Muscle of leg (tissue), 3 donors: ENCODE measurements at regions not wholly inside any gene's neighbourhood (a gene's known extent, or its start where the extent isn't known, plus 50 kb on each side); places are given as distances from the start of the nearest gene placed in this dataset.

ENCODE experiments used
- DNase-seq: peaks from one replicate; pipeline ENCODE4 v3.0.0; 2013
- H3K27ac ChIP-seq: one replicate; pipeline ENCODE4 v1.5.1; 2013; ENCODE audit warnings: mild to moderate bottlenecking, low read length, control low read depth
- H3K27me3 ChIP-seq: one replicate; pipeline ENCODE4 v1.6.1; 2013; ENCODE audit warnings: low read length; ENCODE audit not compliant: control insufficient read depth, insufficient read depth
- H3K36me3 ChIP-seq: one replicate; pipeline ENCODE4 v1.6.1; 2013; ENCODE audit warnings: low read length; ENCODE audit not compliant: control insufficient read depth, insufficient read depth
- H3K4me1 ChIP-seq: one replicate; pipeline ENCODE4 v1.6.1; 2013; ENCODE audit warnings: low read length; ENCODE audit not compliant: control insufficient read depth, insufficient read depth
- H3K4me3 ChIP-seq: one replicate; pipeline ENCODE4 v1.5.1; 2013; ENCODE audit warnings: low read length, control low read depth
- H3K9me3 ChIP-seq: replicated peaks from 2 replicates; pipeline ENCODE4 v1.6.1; 2013; ENCODE audit warnings: low read depth, low read length; ENCODE audit not compliant: control insufficient read depth
- WGBS: methylation state at CpG from one replicate; pipeline ENCODE4 v1.1.5; 2013; ENCODE audit warnings: missing lambda C conversion rate; ENCODE audit not compliant: insufficient coverage; 5-methylcytosine and 5-hydroxymethylcytosine counted together

DNA sequence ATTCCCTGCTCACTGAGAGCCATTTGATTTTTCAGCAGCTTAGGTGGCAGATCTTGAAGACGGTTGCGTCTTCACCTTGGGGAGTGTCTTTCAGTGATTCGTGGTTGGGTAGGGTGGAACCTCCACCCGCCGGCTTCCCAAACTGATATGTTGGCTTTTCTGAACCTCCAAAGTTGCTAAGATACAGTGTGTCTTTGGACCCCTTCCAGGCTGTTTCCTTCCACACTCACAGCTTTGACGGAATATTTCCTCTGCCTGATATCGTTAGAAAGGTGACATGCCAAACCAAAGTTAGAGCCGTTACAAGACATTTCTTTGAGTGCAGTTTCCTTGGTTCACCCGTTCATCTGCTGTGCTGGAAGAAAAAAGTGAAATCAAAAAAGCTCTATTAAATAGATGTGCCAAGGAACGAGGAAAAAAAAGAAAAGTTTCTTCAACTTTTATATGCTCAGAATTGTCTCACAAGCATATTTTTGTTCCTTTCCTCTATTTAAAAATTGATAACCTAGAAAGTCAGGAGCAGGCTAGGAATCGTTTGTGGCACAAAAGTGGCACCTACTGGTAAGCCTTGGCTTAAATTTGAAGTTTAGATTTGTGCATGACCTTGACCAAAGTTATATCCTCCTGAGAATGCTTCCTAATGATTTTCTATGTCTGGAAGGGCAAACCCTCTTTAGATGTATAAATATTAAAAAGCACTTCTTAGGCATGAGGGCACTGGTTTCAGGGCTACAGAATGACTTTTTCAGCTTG, 270.7 kb upstream of the WWC1 start:
- Histone ChIP-seq H3K27me3 (peaks cover 6% of the 10 kb centered on the region), H3K36me3 (no peaks in the 10 kb centered on the region), H3K4me3 (no peak overlapping the region), H3K9me3 (no peaks in the 10 kb centered on the region), H3K4me1 (peaks cover 8% of the 10 kb centered on the region), H3K27ac (no peak overlapping the region)
- peak; percentile 35 for DNase-seq
- WGBS: 38% methylated on average over 4 of the region's 11 CpGs

DNA sequence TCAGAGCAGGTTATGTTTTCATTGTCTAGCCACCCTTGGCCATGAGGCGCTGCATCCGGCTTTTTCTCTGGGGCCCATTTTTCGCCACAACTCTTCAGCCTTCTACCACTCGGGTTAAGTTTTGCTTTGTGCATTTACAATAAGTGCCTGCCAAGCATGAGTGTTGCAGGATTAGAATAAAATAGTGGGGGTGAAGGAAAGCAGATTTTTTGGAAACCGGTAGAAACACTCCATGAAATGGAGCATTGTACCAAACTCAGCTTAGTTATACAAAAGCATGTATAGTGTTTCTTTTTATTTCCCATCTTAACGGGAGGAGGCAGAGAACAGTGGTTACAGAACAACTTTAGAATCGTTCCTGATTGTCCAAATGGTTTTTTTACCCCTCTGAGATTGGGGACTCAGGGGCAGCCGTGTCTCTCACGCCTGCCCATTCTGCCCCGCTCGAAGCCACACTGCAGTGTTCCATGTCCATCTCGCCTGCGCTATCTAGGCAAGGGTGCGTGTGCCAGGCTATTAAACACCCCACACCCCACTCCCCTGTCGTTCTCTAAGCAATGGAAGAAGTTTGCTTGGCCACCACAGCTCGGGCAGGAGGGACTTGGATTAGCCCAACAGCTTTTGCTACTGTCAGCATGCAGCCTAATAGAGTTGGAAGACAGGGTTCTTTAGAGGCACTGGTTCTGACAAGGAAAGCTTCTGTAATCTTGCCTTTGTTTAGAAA, 268.8 kb upstream of the WWC1 start:
- Histone ChIP-seq H3K36me3 (no peaks in the 10 kb centered on the region), H3K4me3 (no peak overlapping the region), H3K9me3 (no peaks in the 10 kb centered on the region), H3K27ac (no peak overlapping the region), H3K4me1 (peaks cover 8% of the 10 kb centered on the region), H3K27me3 (peaks cover 8% of the 10 kb centered on the region)
- 53% methylated on average over 11 of the region's 16 CpGs for WGBS
- DNase-seq: no peak

DNA sequence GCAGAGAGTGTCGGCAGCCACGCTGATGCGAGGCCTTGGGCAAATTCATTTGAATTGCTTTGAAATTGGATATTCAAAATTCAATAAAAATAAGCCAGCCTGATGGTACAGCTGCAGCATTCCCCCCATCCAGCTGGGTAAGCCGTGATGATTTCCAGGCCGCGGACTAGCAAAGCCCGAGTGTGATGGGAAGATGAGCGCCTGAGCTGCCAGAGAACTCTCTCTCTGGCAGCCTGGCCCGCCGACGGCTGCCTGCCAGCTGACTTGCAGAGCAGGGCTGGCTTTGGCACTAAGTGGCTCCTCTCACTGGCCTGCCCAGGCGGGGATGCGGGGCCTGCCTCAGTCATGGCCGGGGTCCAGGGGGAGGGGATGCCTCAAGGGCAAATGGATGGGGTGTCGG, 268.3 kb upstream of the WWC1 start:
- Histone ChIP-seq H3K4me1 (peaks cover 8% of the 10 kb centered on the region), H3K9me3 (no peaks in the 10 kb centered on the region), H3K27ac (no peak overlapping the region), H3K36me3 (no peaks in the 10 kb centered on the region), H3K27me3 (peaks cover 8% of the 10 kb centered on the region), H3K4me3 (no peak overlapping the region)
- DNase-seq: peak; percentile 85
- WGBS: 24% methylated on average over 10 of the region's 15 CpGs

DNA sequence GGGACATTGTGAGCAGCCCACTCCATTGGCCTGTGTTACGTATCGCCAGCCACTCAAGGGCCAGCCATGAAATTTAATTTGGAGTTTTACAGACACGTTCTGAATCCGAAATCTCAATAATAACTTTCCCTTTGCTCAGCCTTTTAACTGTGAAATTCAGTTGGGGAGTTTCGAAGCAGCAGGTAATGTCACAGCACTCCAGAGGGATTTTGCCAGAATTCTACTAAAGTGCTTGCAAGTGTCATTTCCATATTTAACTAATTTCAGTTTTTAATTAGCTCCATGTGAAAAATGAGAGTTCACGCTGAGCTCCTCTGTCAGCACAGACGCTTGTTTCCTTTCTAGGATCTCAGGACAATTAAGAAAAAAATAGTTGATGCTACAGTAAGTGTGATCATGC, 267.1 kb upstream of the WWC1 start:
- Histone ChIP-seq H3K4me3 (no peak overlapping the region), H3K9me3 (no peaks in the 10 kb centered on the region), H3K4me1 (peaks cover 8% of the 10 kb centered on the region), H3K27ac (no peak overlapping the region), H3K36me3 (no peaks in the 10 kb centered on the region), H3K27me3 (peaks cover 8% of the 10 kb centered on the region)
- 100% methylated on average over 4 of the region's 7 CpGs for WGBS
- no peak for DNase-seq

DNA sequence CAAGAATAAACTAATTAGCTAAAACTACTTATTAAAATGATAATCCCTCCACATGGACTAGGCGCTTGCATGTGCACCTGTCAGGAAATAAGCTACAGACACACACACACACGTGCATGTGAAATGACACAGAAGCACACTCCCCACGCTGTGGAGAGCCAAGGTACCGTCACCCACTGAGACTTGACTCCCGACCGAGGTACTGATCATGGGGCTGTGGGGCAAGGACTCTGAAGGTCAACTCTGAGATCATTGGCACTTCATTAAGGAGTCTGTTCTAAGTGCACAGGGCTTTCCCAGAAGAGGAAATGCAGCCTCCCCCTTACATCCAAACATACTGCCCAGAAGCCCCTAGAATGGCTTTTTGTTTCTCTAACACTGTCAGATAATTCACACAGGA, 264.4 kb upstream of the WWC1 start:
- peaks cover 4% of the 10 kb centered on the region for H3K27me3 ChIP-seq
- H3K4me1 ChIP-seq: peaks cover 8% of the 10 kb centered on the region
- no peak overlapping the region for H3K4me3 ChIP-seq
- WGBS: 71% methylated on average over 2 of the region's 6 CpGs
- DNase-seq: no peak
- no peaks in the 10 kb centered on the region for H3K36me3 ChIP-seq
- no peaks in the 10 kb centered on the region for H3K9me3 ChIP-seq
- no peak overlapping the region for H3K27ac ChIP-seq

DNA sequence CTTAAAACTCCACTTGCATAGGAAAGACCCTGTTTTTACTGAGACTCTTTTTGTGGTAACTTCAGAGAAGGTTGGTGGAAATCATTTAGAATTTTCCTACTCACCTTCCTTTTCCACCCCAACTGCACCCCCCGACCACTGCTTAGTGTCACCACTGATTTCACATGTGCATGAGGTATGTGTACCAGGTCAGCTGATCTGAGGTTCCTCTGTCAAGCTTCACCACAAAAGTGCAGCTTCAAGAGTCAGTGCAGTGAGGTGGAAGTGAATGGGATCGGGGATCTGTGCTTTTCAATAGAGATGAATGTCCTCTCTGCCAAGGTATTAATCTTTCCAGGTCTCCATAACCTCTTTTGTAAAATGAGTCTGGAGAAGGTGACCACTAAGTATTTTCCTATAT, 260.5 kb upstream of the WWC1 start:
- no peak for DNase-seq
- no peaks in the 10 kb centered on the region for H3K9me3 ChIP-seq
- H3K27me3 ChIP-seq: peaks cover 6% of the 10 kb centered on the region
- H3K27ac ChIP-seq: no peak overlapping the region
- H3K36me3 ChIP-seq: no peaks in the 10 kb centered on the region
- no peak overlapping the region for H3K4me3 ChIP-seq
- H3K4me1 ChIP-seq: no peaks in the 10 kb centered on the region
- no CpG with 5 or more reads among the region's 2 CpGs for WGBS

DNA sequence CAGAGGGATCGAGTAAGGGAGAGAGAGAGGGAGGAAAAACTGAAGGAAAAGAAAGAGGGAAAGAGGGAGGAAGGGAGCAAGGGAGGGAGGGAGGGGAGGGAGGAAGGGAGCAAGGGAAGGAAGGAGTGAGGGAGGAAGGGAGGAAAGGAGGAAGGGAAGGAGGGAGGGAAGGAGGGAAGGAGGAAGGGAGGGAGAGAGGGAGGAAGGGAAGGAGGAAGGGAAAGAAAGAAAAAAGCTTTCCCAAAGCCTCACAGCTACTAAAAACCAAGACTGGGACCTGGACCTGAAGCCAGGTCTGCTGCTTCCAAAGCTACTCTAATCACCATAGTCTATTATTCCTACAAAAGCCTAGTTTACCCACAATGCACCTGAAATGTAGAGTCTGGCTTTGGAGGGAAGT, 259.8 kb upstream of the WWC1 start:
- no peaks in the 10 kb centered on the region for H3K9me3 ChIP-seq
- H3K27me3 ChIP-seq: peaks cover 6% of the 10 kb centered on the region
- H3K4me3 ChIP-seq: no peak overlapping the region
- H3K27ac ChIP-seq: no peak overlapping the region
- 83% methylated on average over 1 of the region's 1 CpG for WGBS
- no peaks in the 10 kb centered on the region for H3K36me3 ChIP-seq
- no peak for DNase-seq
- H3K4me1 ChIP-seq: no peaks in the 10 kb centered on the region

DNA sequence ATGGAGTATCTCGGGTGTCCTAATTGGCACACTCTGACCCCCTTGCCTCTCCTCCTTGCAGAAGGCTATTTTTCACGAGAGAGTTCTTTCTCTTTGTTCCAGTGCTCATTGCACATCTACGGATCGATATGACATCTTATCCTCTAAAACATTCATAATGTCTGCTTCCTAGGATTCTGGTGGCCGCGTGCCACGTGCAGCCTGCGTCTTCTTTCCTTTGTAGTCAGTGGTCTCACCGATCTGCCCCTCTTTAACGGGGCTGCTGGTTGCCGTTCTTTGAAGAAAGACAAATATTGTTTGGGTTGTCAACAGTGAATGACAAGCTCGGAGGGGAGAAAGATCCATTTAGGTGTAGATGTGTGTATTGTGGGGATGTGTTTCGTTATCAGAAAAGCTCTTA, 252.4 kb upstream of the WWC1 start:
- H3K4me1 ChIP-seq: no peaks in the 10 kb centered on the region
- no peak for DNase-seq
- no peaks in the 10 kb centered on the region for H3K9me3 ChIP-seq
- no peak overlapping the region for H3K4me3 ChIP-seq
- H3K36me3 ChIP-seq: no peaks in the 10 kb centered on the region
- H3K27ac ChIP-seq: no peak overlapping the region
- H3K27me3 ChIP-seq: peaks cover 2% of the 10 kb centered on the region
- WGBS: 89% methylated on average over 7 of the region's 13 CpGs

DNA sequence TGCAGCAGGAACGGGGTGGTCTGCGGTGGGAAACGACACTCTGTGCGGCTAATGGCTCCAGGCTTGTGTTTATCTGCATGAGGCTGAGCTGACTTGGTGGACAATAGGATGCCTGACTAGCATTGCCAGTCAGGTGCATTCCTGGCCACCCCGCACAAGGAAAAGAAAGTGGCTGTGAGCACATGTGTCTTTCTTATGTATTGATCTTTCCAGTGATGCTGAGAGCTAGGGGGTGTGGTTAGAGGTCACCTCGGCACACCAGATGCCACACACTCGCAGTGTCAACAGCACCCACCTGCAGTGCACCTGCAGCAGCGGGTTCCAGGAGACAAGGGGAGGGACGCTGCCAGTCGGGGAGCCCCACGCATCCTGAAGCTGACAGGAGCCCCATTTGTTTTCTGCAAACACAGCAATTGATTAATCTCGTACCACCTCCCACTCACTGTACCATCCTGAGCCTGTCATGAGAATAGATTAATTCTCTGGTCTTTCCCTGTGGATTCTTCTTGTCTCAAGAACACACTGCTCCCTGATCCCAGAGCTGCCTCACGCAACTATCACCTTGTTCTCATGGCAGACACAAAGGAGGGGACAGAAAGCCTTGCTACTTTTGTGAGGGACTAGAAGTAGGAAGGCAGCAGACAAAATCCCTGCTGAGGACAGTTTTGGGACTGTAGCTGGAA, 251.7 kb upstream of the WWC1 start:
- no peak for DNase-seq
- 71% methylated on average over 12 of the region's 13 CpGs for WGBS
- Histone ChIP-seq H3K36me3 (no peaks in the 10 kb centered on the region), H3K4me3 (no peak overlapping the region), H3K27ac (no peak overlapping the region), H3K9me3 (no peaks in the 10 kb centered on the region), H3K27me3 (peaks cover 2% of the 10 kb centered on the region), H3K4me1 (no peaks in the 10 kb centered on the region)

DNA sequence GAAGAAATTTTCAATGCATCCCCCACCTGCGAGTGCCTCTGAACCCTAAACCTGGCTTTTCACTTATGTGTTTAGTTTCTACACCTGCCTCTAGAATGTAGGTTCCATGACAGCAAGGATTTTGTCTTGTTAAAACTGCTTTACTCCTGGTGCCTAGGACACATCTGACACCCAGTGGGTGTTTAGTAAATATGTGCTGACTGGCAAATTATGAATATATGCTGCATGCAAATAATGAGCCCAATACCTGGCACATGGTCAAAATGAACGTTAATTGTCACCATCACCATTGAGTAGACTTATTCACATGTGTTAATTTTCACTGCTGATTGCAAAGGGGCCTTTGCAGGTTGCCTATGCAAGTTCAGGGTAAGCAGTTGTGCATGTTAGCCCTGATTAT, 249.9 kb upstream of the WWC1 start:
- Histone ChIP-seq H3K27ac (no peak overlapping the region), H3K36me3 (no peaks in the 10 kb centered on the region), H3K9me3 (no peaks in the 10 kb centered on the region), H3K27me3 (peaks cover 2% of the 10 kb centered on the region), H3K4me1 (no peaks in the 10 kb centered on the region), H3K4me3 (no peak overlapping the region)
- no peak for DNase-seq
- 83% methylated on average over 1 of the region's 2 CpGs for WGBS
